GM19468 (cell line): ENCODE measurements at regions not wholly inside any gene's neighbourhood (a gene's known extent, or its start where the extent isn't known, plus 50 kb on each side); places are given as distances from the start of the nearest gene placed in this dataset.

ENCODE experiments used
- ATAC-seq: cut with Tn5 transposase; IDR thresholded peaks from one replicate; pipeline ENCODE4 v1.9.1; 2021; ENCODE audit warnings: mild to moderate bottlenecking, moderate library complexity, moderate number of reproducible peaks; ENCODE audit not compliant: unreplicated experiment; ENCODE audit errors: extremely low read depth

DNA sequence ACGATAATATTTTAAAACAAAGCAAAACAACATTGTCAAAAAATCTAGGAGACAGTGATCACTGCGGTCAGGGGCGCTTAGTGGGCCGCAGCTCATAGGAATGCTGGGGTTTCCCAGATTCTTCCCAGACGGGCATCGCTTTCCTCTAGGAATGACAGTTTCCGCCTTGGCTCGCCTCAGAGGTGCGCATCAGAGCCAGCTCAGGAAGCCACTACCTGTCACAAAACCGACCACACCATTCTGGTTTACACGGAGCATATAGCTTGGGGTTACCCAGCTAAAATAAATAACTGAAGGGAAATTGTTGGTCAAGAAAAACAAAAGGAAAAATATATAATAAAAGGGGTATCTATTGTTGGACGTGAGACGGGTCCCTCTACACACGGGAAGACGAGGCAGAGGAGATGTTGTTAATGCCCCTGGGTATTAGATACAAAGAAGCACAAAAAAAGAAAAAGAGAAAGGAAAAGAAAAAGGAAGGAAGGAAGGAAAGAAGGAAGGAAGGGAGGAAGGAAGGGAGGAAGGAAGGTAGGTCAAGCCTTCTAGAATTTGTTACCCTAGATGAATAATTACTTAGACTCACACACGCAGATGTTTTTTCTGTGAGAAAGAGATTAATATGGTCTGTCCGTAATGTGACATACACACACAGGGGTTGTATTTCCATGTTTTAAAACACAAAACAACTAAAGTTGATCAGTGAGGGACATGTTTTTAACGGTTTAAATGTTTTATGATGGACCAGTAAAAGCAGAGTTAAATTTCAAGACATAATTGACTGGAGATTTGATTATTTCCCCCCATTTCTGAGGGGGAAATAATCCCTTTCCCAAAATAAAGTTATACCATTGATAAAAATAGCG, 292.4 kb upstream of the NFE2L3 start:
- ATAC-seq: no peak

DNA sequence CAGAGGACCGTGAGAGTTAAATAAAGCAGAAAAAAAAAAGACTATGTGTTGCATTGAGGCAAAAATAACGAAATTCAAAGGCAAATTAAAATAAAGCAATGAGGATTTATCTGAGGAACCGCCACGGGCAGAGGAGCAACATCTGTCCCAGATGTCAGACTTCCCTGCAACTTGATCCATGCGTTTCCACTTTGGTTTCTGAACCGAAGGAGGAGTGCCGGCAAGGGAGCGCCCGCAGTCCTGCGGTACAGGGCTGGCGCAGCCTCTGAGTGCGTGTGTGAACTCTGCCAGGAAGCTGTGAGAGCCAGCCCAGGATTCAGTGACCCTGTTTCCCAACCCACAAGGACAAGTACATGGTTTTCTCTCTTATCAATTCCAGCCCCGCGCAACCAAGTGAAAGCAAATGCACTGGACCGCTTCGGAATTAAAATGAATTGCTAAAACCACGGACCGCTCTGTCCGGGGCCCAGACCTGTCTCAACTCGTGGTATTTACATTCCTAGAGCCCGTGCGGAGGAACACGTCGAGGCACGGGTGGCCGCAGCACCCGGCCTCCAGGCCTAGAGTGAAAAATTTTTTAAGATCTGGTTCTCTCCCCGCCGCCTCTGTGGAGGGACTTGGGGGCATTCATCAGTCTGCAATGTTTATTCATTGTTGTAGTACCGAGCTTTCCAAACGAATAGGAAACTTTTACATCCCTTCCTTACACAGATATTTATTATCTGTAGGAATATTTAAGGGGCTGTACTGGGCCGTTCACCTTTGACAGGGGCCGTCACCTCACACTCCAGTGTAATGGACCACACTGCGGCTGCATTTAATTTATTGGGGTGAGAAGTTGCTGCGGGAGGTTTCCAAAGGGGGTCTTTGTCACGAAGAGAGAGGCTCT, 291.5 kb upstream of the NFE2L3 start:
- ATAC-seq: no peak

DNA sequence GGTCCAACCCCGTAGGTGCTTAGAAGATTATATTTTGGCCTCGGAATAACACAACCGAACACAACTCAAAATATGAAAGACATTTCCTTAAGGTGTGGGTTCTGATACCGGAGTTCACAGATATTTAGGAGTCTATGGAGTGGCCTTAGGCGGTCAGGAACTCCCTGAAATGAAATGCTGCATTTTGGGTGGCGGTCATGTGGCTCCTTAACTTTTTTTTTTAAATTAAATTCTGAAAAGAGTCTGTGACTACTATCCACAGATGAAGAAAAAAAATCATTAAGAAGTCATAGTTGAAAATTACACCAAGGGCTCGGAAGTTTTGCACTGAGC, 290.9 kb upstream of the NFE2L3 start:
- no peak for ATAC-seq

DNA sequence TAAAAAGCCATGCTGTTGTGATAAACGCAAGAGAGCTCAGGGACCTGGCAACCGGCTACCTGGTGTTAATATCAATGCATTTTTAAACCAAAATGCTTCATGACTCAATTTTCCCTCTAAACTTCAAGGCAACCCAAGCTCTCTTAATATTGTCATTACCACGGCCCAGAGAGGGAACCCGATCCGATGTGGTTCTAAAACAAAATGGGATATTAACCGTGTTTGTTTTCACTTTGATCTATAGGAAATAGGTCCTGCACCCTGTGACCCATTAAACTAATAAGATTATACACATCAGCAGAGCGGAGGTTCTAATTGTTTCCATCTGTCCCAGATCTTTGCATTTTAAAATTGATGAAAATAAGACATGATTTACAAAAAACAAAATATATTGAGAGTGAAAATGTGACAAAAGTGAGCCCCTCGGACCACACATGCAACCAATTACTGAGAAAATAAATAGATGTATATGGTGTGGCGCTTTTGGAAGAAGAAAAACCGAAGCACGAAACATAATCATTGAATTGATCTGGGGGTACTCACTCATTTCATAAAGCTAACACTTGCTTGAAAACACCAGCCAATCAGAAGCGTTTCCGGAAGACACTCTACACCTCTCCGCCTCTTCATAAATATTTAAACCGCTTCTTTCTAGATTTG, 290.3 kb upstream of the NFE2L3 start:
- ATAC-seq: no peak

DNA sequence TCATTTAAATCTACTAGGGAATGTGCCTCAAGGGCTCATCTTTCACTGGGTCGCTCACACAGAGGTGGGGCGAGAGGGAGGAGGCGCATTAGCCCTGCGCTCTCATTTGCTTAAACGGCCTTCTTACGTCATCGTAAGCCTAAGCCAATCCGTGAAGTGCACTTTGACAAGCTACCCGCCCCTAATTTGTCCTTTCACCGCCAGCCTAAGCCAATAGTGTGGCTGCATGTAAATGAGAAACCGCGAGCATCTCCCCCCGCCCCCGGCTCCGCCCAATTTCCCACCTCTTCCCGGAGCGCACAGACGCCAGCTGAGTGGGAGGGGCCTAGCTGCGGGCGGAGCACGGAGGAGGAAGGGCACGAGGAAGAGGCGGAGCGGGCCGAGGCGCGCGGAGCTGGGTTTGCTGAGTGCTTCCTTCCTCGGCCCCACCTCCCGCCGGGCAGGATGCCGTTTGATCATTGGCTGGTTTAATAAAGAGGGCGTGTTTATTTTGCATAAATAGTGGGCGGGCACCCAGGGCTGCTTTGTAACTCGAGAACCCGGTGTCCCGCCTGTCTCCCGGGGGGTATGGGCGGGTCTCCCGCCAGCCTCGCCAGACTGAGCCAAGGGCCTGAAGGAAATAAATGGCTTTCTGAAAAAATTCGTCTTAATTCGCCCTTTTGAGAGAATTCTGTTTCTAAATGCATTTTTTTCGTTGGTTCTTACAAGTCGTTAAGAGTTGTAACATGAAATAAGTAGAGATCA, 289.6 kb upstream of the NFE2L3 start:
- peak; percentile 91 for ATAC-seq

DNA sequence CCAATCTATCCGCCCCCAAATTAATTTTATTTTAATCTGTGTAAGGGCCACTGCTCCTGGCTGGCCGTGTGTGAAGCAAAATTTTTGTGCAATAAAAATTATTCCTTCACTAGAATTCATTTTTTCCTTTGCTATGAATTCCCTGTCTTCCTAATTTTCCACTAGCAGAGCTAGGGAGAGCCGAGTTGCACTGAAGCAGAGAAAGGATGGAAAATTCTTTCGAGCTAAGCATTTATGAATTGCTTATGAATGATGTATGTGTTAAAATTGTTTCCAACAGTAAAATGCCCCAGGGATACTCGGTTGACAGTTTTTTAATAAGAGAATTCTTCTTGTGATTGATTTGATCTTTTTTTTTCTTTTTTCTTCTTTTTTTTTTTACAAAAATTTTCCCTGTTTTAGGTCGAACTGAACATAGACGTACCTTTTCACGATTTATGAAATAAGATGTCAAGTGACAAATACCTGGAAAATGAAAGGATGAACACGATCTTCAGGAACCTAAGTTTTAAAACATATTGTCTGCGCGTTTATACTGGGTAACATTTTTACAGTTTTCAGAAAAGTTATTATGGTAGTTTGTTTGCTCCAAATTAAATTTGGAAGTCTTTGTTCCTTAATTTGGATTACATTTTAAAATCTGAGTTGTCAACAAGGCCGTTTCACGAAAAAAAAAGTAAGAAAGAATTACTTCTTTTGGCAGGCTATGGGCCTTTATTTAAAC, 288.8 kb upstream of the NFE2L3 start:
- no peak for ATAC-seq

DNA sequence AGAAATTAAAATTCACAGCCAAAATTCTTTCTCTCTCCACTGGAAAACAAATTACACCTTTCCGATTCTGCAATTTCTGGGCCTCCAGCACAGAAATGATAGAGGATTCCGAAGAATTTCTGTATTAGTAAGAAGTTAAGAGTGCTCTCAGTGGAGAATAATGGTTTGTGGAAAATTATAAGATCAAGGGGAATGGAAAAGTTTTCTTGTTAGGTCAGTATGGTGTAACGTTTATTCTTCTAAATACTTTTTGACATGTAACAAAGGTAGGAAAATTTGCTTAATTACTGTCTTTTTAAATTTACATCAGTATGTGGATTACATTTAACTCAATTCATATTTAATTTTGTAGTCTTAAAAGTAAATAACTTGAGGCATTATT, 288.3 kb upstream of the NFE2L3 start:
- no peak for ATAC-seq

DNA sequence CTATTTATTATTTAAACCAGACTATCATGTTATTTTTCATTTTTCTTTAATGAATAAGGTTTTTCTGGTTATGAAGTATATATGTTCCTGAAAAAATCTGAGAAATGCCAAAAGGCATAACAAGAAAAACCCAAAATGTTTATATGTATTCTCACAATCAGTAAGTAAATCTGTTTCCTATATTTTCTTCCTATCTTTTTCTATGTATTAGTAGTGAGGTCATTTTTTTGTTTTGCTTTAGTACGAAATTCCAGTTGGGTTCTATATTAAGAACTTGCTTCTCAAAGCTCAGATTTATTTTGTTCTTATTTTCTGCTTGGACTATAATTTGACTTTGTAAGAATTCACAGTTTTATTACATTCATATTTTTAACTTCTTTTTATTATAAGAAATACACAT, 287.5 kb upstream of the NFE2L3 start:
- no peak for ATAC-seq

DNA sequence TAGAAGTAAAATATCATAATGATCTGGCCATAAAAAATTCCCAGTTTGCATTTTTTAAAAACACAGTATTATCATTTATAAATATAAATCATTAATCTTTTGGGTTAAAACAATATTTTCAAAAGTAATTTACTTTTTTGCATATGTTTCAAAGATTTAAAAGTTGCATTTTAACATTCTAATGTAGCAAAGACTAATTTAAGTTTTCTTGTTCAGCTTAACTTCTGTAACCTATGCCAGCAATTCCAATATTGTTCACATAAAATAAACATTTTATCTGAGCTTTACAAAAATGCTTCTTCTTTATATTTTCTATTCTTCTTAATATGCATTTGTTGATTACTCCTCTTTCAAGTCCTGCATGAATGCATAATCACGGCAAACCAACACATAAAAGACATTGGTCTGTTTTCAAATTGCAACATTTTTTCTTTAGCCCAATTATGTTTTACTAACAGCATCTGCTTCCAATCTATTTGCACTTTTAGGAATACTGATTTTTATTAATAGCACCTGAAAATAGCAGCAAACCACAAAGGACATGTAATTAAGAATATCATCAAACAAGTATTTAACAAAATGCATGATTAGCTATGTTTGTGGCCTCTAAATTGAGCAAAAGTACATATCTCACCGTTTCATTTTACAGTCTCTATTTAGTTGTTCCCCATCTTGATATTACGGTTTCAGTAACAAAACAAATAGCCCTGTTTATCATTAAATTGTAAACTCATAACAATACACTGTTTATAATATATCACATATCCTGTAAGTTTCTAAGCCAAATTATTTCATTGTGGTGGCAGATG, 286.9 kb upstream of the NFE2L3 start:
- no peak for ATAC-seq

DNA sequence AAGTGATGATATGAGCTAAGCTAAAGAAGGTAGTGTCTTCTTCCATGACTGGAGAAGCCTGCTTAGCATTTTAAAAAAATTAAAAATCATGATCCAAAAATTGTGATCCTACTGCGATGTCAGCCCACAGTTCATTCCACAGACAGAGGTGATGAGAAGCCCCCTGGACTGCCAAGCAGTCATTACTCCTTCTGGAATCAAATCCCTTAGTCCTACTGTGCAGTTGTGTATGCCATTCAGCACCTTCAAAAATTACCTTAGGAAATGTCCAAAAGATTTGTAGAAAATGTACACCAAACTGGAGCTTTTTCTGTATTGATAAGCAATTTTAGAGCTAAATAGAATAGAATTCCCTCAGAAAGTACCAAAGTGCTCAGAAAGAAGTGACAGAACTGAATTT, 283.5 kb upstream of the NFE2L3 start:
- ATAC-seq: no peak

DNA sequence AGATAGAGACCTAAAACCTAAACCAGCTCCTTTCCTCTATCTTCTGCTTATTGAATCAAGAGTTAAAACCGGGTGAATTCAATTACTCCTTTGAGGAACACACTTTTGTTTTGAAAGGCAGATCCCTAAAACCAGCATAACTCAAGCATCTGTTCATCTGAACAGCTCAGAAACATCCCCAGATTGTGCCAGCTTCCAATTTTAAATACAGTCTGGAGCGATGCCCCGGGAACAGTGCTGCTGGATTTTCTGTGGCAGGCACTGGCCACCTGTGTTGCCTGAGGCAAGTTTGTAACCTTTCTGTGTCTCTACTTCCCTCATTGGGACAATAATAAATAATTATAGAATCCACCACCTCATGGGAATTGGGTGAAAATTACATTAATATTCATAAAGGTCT, 281.4 kb upstream of the NFE2L3 start:
- ATAC-seq: no peak

DNA sequence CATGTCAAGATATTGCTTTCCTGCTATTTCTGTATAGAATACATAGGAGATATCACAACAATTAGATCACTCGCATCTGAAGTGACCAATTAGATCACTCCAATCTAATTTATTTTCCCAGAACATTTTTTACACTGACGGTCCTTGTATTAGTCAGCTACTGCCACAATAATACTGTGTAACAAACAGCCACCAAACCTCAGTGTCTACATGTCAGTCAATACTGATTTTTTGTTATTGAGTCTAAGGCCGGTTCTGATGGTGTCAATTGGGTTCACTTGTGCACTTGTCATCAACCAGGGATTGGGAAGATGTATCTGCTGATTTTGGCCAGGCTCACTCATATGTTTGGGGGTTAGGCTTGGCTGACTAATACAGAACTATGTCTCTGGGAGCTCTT, 275.9 kb upstream of the NFE2L3 start:
- ATAC-seq: no peak

DNA sequence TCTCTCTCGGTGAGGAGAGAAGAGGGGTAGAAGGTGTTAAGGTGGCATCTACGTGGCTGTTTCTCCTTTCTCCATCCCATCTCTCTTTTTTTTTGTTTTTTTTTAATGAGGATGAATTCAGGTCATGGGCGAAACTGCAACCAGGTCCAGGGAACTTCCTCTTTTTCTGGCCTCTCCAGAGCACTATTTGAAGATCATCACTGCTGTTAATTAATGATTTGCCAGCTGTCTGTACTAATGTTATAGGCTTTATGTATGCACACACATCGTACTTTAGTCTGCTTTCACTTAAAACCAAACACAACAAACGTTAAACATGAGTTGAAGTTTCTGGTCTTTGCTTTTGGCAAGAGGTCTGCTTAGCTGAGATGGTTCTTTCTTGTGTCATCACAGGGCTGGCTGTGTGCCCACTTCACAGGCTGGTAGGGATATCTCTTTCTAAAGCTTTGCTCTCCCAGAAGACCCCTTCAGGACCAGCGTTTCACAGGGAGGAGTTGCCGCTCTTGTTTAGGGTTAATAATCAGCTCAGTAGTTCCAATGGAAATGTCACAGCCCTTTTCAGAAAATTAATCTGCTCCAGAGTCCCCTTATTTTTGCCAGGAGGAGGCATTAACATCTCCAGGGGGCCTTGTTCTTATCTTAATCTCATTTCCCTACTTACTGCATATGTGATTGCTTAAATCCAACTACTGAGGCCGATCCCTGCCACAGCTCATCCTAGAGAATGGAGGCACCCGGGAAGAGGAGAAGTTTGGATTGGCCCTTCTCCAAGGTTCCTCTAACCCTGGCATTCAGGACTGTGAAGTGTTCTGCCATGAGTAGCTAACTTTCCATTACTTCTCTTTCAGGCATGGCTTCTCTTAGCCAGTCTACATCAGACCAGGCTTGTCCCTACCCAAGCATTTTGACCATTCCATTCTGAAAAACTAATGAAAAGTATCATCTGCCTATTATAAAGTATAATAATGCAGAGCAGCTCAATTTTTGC, 273.9 kb upstream of the NFE2L3 start:
- peak; percentile 73 for ATAC-seq

DNA sequence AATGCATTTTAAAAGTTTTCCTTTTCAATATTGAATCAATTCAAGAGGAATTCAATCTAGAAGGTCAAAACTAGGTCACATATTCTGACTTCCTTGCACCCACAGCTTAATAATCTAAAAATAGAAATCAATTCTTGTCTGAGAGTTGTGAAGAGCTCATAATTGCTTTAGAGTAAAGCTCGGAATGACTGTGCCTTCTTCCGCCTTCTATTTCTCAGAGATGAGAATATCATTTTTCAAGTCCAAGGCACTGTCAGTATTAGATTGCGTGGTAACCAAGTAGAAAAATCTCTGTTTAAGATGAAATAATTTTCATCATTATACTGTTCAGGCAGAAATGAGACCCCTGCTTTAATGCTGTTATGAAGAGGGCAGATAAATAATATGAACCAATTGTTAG, 272.2 kb upstream of the NFE2L3 start:
- ATAC-seq: no peak

DNA sequence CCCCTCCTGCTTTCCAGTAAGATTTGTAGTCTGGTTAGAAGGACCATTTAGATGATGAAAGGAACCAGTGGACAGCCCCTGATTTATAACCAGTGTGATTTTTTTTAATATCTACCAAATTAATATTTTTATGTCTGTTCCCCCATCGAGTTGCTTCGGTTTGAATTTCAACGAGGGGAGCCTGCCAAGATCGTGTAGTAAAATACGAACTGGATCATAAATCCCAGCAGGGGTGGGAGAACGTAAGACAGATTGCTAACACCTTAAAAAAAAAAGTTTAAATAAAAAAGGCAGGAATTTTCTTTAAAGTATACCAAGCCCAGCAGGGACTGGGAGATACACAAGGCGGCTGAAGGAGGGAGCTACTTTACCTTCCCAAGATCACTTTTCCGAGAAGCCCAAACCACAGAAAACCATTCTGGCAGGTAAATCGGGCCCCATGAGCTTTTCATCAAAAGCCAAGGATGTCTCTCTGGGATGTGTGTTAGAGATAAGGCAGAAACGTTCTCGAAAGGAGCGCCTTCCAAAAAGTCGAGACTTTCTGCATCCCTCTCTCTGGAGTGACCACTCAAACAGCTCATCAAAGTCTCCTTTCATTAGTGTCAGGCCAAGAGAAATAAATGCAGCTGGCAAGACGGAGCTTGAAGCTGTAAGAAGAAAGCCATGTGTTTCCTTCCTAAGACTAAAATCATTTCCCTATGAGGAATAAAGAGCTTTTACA, 270.5 kb upstream of the NFE2L3 start:
- no peak for ATAC-seq

DNA sequence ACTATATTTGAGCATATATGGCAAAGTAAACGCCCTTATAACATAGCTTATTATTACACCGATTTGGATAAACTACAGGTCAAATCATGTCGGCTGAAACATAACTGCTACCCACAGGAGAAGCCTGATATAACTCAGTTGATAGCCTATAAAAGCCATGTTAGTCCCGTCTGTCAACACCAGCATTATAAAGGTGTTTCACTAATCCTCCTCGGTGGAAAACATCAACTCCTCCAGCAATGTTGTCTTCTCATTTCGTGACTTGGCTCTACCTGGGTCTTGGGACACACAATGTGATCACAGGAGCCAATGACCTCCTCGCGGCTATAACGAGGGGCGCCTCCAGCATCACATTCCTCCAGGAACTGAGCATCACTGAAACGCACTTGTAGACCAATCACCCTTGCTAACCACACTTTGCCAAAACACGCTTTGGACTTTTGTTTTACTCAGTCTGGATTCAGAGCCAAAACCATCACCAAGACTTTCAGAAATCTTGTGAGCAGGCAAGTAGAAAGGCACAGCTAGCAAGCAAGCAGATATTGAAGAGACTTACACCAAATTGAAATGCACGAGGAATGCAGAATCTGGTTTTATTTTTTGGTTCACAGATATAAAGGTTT, 269.7 kb upstream of the NFE2L3 start:
- no peak for ATAC-seq
